ENCODE measurements at regions not wholly inside any gene's neighbourhood (a gene's known extent, or its start where the extent isn't known, plus 50 kb on each side); places are given as distances from the start of the nearest gene placed in this dataset.

GRCh38 chr4:84003046-84003445, 467.1 kb downstream of the GPAT3 start:
- H3K27me3 ChIP-seq (ENCODE audit: control insufficient read depth in 3 of 3, insufficient read depth in 3 of 3, low read length in 2 of 3) = no peaks in the 10 kb centered on the region
- WGBS, 2 donors = 93% methylated on average over 2 of the region's 2 CpGs
- ATAC-seq (ENCODE audit: insufficient read depth, low FRiP score) (no peak), DNase-seq (no peak)
- no peaks in the 10 kb centered on the region for H3K9me3 ChIP-seq (ENCODE audit: control insufficient read depth in 4 of 4, insufficient read depth in 3 of 4, low read length in 3 of 4)
- no peaks in the 10 kb centered on the region for H3K4me1 ChIP-seq (ENCODE audit: control insufficient read depth in 5 of 5, insufficient read depth in 5 of 5, low read length in 5 of 5)
- H3K9ac ChIP-seq (ENCODE audit: insufficient read depth in 1 of 2, low read length in 2 of 2) = no peak overlapping the region
- no peaks in the 10 kb centered on the region for H3K36me3 ChIP-seq (ENCODE audit: control insufficient read depth in 4 of 4, insufficient read depth in 4 of 4, low read length in 4 of 4)
- H3K4me3 ChIP-seq = no peak overlapping the region
- TF ChIP-seq CTCF (IDR thresholded peaks at IDR 0.05; ENCODE audit: control extremely low read depth, extremely low read depth) = no peak
- no peak overlapping the region for H3K27ac ChIP-seq (ENCODE audit: low read depth in 1 of 2, low read length in 1 of 2)

GRCh38 chr4:84001876-84002569, 466.1 kb downstream of the GPAT3 start:
- Histone ChIP-seq H3K9me3 (ENCODE audit: control insufficient read depth in 4 of 4, insufficient read depth in 3 of 4, low read length in 3 of 4) (no peaks in the 10 kb centered on the region), H3K27ac (ENCODE audit: low read depth in 1 of 2, low read length in 1 of 2) (no peak overlapping the region), H3K27me3 (ENCODE audit: control insufficient read depth in 3 of 3, insufficient read depth in 3 of 3, low read length in 2 of 3) (no peaks in the 10 kb centered on the region), H3K9ac (ENCODE audit: insufficient read depth in 1 of 2, low read length in 2 of 2) (no peak overlapping the region), H3K36me3 (ENCODE audit: control insufficient read depth in 4 of 4, insufficient read depth in 4 of 4, low read length in 4 of 4) (no peaks in the 10 kb centered on the region), H3K4me3 (no peak overlapping the region), H3K4me1 (ENCODE audit: control insufficient read depth in 5 of 5, insufficient read depth in 5 of 5, low read length in 5 of 5) (no peaks in the 10 kb centered on the region)
- ATAC-seq (ENCODE audit: insufficient read depth, low FRiP score) (no peak), DNase-seq (no peak)
- 74% methylated on average over 2 of the region's 2 CpGs for WGBS, 2 donors
- no peak for TF ChIP-seq CTCF (IDR thresholded peaks at IDR 0.05; ENCODE audit: control extremely low read depth, extremely low read depth)

GRCh38 chr4:83996254-83996653, 460.3 kb downstream of the GPAT3 start:
- 44 to 60% methylated on average over 3 of the region's 3 CpGs for WGBS, 2 donors
- ATAC-seq (ENCODE audit: insufficient read depth, low FRiP score) = no peak
- no peaks in the 10 kb centered on the region for H3K36me3 ChIP-seq (ENCODE audit: control insufficient read depth in 4 of 4, insufficient read depth in 4 of 4, low read length in 4 of 4)

More at GRCh38 chr4:83996254-83996653, 460.3 kb downstream of the GPAT3 start:
- Histone ChIP-seq H3K9me3 (ENCODE audit: control insufficient read depth in 4 of 4, insufficient read depth in 3 of 4, low read length in 3 of 4) (no peaks in the 10 kb centered on the region), H3K4me3 (no peak overlapping the region), H3K27ac (ENCODE audit: low read depth in 1 of 2, low read length in 1 of 2) (no peak overlapping the region), H3K27me3 (ENCODE audit: control insufficient read depth in 3 of 3, insufficient read depth in 3 of 3, low read length in 2 of 3) (no peaks in the 10 kb centered on the region), H3K4me1 (ENCODE audit: control insufficient read depth in 5 of 5, insufficient read depth in 5 of 5, low read length in 5 of 5) (no peaks in the 10 kb centered on the region), H3K9ac (ENCODE audit: insufficient read depth in 1 of 2, low read length in 2 of 2) (no peak overlapping the region)
- no peak for TF ChIP-seq CTCF (IDR thresholded peaks at IDR 0.05; ENCODE audit: control extremely low read depth, extremely low read depth)
- DNase-seq = no peak

All from lung (tissue), 11 donors.